ENCODE measurements at regions not wholly inside any gene's neighbourhood (a gene's known extent, or its start where the extent isn't known, plus 50 kb on each side); places are given as distances from the start of the nearest gene placed in this dataset.

DNA sequence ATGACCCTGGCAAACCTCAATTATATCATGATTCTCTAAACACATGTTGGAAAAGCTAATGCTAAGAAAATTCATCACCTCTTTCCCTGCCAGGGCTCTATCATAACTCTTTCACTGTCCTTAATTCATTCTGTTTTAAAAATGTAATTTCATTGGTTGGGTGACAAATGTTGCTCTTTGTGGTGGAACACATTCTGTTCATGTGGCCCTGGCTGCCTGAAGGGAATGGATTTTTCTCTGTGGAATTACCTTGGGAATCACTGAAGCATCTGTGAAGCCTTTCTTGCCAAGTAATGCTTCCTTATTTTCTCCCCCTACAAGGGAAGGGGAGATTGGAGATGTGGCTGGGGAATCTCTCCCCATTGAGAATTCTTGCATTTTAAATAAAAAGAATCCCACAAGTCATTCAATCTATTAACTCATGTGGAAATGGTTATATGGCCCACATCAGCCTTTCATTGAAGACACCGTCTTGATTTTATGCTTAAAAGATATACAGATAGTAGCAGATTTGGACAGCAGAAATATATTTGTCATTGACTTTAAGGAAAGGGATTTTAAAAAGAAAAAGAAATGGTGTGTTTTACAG lies 201.8 kb upstream of the NMUR2 start:
- TF ChIP-seq, protein P1, sequence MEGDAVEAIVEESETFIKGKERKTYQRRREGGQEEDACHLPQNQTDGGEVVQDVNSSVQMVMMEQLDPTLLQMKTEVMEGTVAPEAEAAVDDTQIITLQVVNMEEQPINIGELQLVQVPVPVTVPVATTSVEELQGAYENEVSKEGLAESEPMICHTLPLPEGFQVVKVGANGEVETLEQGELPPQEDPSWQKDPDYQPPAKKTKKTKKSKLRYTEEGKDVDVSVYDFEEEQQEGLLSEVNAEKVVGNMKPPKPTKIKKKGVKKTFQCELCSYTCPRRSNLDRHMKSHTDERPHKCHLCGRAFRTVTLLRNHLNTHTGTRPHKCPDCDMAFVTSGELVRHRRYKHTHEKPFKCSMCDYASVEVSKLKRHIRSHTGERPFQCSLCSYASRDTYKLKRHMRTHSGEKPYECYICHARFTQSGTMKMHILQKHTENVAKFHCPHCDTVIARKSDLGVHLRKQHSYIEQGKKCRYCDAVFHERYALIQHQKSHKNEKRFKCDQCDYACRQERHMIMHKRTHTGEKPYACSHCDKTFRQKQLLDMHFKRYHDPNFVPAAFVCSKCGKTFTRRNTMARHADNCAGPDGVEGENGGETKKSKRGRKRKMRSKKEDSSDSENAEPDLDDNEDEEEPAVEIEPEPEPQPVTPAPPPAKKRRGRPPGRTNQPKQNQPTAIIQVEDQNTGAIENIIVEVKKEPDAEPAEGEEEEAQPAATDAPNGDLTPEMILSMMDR (IDR thresholded peaks at IDR 0.05; ENCODE audit: low read depth, low read length) = no peak
- DNase-seq (ENCODE audit: low read depth in 2 of 2) = no peak
- H3K4me3 ChIP-seq (replicated peaks in 1 of 2; ENCODE audit: low read depth in 2 of 2, low read length in 2 of 2) = no peak overlapping the region

DNA sequence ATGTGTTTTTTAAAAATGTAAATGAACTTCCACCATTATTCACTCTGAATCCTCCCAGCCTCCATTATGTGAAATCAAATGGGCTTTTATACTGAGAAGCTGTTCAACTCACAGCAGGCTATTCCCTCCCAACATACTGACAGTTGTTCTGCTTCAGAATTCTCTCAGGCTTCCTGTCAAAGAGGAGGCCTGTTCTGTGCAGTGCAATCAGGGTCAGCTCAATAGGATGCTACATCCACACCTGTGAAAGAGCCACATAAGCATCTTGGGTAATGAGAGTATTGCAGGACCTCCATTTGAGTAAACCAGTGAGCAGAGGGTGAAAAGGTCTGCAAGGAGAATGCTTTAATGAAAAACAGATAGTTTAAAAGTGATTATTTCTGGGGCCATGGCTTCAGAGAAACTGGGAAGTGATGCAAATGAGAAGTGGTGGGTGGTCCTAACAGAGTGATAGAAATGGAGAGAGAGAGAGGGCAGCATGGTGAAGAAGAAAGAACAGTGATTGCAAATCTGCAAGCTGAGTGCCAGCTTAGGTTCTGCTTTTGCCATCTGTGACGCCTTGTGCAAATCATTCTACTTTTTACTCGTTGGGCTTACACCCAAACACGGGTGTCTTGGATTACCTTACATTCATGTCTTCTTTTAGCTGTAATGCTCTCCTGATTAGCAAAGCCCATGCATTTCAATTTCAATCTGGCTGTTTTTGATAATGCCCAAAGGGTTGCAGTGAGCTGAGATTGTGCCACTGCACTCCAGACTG lies 202.5 kb upstream of the NMUR2 start:
- TF ChIP-seq, protein P1 (IDR thresholded peaks at IDR 0.05; ENCODE audit: low read depth, low read length) = no peak
- no peak for DNase-seq (ENCODE audit: low read depth in 2 of 2)
- H3K4me3 ChIP-seq (replicated peaks in 1 of 2; ENCODE audit: low read depth in 2 of 2, low read length in 2 of 2) = no peak overlapping the region

DNA sequence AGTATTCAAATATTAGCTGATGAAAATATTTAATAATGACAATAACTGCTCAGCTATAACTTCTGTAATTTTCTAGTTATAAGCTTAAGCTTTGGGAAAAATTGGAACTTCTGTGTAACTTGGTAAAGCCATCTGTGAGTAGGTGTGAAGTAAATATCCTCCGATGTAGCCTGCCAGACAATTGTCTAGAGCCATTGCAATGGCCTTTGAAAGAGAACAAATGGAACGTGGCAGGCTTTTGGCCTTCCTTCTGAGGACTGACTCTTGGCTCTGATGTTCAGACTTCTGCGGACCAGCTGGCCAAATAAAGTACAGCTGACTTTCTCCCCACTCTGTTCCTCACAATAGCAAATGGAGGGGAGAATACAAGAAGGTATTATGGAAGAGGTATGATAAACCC lies 203.4 kb upstream of the NMUR2 start:
- no peak for DNase-seq (ENCODE audit: low read depth in 2 of 2)
- TF ChIP-seq, protein P1 (IDR thresholded peaks at IDR 0.05; ENCODE audit: low read depth, low read length) = no peak
- H3K4me3 ChIP-seq (replicated peaks in 1 of 2; ENCODE audit: low read depth in 2 of 2, low read length in 2 of 2) = no peak overlapping the region

DNA sequence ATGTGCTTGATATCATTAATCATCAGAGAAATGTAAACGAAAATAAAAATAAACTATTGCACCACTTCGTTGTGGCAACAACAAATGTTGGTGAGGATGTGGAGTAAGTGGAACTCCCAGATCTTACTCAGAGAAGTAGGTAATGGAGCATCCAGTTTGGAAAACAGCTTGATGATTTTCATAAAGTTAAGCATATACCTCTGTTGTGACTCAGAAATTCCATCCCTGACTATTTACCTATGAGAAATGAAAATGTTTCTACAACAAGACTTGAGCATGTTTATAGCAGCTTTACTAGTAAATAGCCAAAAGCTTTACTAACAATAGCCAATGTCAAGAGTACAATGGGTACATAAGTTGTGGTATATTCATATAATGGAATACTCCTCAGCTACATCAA lies 214.7 kb upstream of the NMUR2 start:
- no peak overlapping the region for H3K4me3 ChIP-seq (replicated peaks in 1 of 2; ENCODE audit: low read depth in 2 of 2, low read length in 2 of 2)
- no peak for DNase-seq (ENCODE audit: low read depth in 2 of 2)
- TF ChIP-seq, protein P1 (IDR thresholded peaks at IDR 0.05; ENCODE audit: low read depth, low read length) = no peak

DNA sequence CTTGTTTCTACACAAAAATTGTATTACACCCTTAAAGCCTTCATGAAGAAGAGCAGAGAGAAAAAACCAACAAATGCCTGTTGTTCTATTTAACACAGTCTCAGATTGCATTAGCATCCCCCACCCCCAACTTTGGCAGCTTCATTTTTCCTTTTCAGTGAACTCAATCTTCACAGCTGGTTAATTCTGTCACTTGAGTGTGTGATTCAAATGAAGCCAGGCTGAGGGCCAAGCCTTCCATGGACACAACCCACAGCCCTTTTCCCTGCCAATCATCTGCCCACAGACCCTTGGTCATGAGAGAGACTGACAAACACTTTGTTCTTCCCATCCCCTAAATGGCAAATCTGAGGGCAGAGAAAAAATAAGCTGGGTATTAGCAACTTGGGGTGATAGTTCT lies 217.5 kb upstream of the NMUR2 start:
- TF ChIP-seq, protein P1 (IDR thresholded peaks at IDR 0.05; ENCODE audit: low read depth, low read length) = no peak
- DNase-seq (ENCODE audit: low read depth in 2 of 2) = no peak
- H3K4me3 ChIP-seq (replicated peaks in 1 of 2; ENCODE audit: low read depth in 2 of 2, low read length in 2 of 2) = no peak overlapping the region

DNA sequence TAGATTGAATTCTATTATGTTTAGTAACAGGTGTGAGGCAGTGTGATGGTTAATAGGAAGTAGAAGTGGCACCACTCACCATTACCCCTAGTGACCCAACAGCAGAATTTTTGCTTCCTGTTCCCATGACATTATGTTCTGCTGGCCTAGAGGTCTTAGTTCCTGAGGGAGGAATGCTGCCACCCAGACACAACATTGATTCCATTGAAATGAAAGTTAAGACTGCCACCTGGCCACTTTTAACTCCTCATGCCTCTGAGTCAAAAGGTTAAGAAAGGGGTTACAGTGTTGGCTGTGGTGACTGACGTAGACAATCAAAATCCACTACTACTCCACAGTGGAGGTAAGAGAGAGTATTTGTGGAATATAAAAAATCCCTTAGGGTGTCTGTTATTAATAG lies 218.9 kb upstream of the NMUR2 start:
- no peak for DNase-seq (ENCODE audit: low read depth in 2 of 2)
- TF ChIP-seq, protein P1 (IDR thresholded peaks at IDR 0.05; ENCODE audit: low read depth, low read length) = no peak

More for the DNA sequence above, 218.9 kb upstream of the NMUR2 start:
- H3K4me3 ChIP-seq (replicated peaks in 1 of 2; ENCODE audit: low read depth in 2 of 2, low read length in 2 of 2) = no peak overlapping the region
